Neural crest cell (in vitro differentiated cells): ENCODE measurements at regions not wholly inside any gene's neighbourhood (a gene's known extent, or its start where the extent isn't known, plus 50 kb on each side); places are given as distances from the start of the nearest gene placed in this dataset.

Experiments used
- DNase-seq: peaks from one replicate; pipeline ENCODE4 v3.0.0; 2021; ENCODE audit warnings: low read depth, mixed read lengths, low spot score
- H3K27ac Mint-ChIP-seq: one replicate; pipeline ENCODE4 v1.8.0; 2021; ENCODE audit warnings: mild to moderate bottlenecking, mixed read lengths; ENCODE audit not compliant: unreplicated experiment
- H3K27me3 Mint-ChIP-seq: 2 replicates; pipeline ENCODE4 v1.8.0; 2021; ENCODE audit warnings: low read depth, mild to moderate bottlenecking, mixed read lengths
- H3K36me3 Mint-ChIP-seq: 2 replicates; pipeline ENCODE4 v1.8.0; 2021; ENCODE audit warnings: low read depth, mild to moderate bottlenecking, mixed read lengths
- H3K4me1 Mint-ChIP-seq: 2 replicates; pipeline ENCODE4 v1.8.0; 2021; ENCODE audit warnings: mixed read lengths
- H3K4me3 Mint-ChIP-seq: one replicate; pipeline ENCODE4 v1.8.0; 2021; ENCODE audit warnings: mild to moderate bottlenecking, mixed read lengths
- H3K9me3 Mint-ChIP-seq: 2 replicates; pipeline ENCODE4 v1.8.0; 2021; ENCODE audit warnings: mixed read lengths
- TF ChIP-seq, protein P1 (sequence below): fragments of 200-600 bp; sonication (generic); conservative IDR thresholded peaks from 2 replicates; pipeline ENCODE4 v1.5.0; 2021; ENCODE audit warnings: antibody characterized with exemption, mild to moderate bottlenecking

DNA sequence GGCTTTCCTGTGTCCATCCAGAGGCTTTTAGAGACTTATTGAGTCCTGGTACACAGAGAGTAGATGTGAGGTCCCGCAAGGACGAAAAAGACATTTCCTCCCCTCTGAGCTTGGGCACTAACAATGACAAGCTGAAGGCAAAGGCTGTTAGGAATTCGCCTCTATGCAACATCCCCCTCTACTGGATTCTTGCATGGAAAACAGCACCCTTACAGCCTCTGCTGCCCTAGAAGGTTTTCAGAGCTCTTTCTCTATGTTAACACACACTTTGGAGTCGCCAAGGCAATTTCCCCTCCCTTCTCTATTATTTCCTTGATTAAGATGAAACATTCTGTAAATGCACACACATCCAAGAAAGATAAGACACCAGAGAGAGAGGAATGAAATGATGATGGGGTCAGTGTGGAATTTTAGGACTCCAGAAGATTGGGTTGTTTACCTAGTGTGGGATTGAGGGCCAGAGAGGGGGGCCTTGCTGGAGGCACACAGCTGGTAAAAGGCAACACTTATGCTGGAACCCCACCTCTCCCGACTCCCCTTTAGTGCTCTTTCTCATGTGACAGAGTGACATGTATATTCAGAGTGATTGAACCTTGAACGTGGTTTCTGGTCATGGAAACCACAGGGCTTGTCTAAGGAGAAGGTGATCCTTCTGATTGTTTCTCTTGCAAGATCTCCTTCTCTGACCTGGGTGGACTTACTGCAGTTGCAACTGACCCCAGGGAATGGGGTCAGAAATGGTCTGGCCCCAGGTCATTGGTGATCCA is 300.7 kb downstream of the CLIC5 start:
- Mint-ChIP-seq H3K27ac (no peak overlapping the region), H3K27me3 (no peaks in the 10 kb centered on the region), H3K4me1 (peaks cover 9% of the 10 kb centered on the region), H3K9me3 (no peaks in the 10 kb centered on the region), H3K4me3 (no peak overlapping the region), H3K36me3 (no peaks in the 10 kb centered on the region)
- TF ChIP-seq, protein P1, sequence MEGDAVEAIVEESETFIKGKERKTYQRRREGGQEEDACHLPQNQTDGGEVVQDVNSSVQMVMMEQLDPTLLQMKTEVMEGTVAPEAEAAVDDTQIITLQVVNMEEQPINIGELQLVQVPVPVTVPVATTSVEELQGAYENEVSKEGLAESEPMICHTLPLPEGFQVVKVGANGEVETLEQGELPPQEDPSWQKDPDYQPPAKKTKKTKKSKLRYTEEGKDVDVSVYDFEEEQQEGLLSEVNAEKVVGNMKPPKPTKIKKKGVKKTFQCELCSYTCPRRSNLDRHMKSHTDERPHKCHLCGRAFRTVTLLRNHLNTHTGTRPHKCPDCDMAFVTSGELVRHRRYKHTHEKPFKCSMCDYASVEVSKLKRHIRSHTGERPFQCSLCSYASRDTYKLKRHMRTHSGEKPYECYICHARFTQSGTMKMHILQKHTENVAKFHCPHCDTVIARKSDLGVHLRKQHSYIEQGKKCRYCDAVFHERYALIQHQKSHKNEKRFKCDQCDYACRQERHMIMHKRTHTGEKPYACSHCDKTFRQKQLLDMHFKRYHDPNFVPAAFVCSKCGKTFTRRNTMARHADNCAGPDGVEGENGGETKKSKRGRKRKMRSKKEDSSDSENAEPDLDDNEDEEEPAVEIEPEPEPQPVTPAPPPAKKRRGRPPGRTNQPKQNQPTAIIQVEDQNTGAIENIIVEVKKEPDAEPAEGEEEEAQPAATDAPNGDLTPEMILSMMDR: peak; percentile 85
- peak; percentile 44 for DNase-seq

DNA sequence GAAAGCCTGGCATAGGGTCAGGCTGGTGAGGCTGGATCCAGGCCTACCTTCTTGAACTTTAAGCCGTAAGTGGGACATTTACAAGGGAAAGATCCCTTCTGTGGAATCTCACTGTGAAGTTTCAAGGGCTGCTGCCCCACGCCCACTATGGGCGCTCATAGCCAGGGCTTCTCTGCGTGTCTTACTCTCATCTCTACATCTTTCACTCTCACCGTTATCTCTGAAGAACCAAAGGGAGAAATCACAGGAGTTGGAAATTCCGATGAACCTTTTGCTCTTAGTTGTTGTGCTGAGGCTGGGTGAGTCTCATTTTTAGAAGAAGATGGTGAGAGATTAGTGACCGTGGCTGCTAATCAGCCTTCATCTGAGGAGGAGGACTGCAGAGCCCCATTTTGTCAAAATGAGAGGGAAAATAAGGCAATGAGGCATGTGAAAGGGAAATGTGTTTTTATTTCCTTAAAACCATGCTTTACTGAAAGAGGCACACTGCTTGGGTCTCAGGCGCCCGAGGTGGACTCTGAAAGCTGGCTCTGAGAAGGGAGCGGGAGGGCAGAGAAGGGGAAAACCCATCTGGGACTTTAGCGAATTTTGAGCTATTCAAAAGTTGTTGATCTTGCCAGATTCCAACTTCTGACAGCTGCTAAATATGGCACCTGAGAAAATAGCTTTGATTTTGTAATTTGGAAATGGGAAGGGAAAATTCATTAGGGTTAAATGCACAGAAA is 301.5 kb downstream of the CLIC5 start:
- H3K4me3 Mint-ChIP-seq: no peak overlapping the region
- TF ChIP-seq, protein P1: no peak
- no peak overlapping the region for H3K27ac Mint-ChIP-seq
- no peak for DNase-seq
- H3K4me1 Mint-ChIP-seq: peaks cover 9% of the 10 kb centered on the region
- no peaks in the 10 kb centered on the region for H3K27me3 Mint-ChIP-seq
- no peaks in the 10 kb centered on the region for H3K36me3 Mint-ChIP-seq
- no peaks in the 10 kb centered on the region for H3K9me3 Mint-ChIP-seq
